OCI-LY1 (cell line): ENCODE measurements at regions not wholly inside any gene's neighbourhood (a gene's known extent, or its start where the extent isn't known, plus 50 kb on each side); places are given as distances from the start of the nearest gene placed in this dataset.

Experiments used
- H2AFZ ChIP-seq: fragments of 200-600 bp; sonication (generic), shearing (Covaris generic); 2 replicates; pipeline ENCODE4 v1.6.0; 2014; ENCODE audit warnings: antibody characterized with exemption, mild to moderate bottlenecking, low read length
- H3F3A ChIP-seq: fragments of 200-600 bp; sonication (generic), shearing (Covaris generic); 2 replicates; pipeline ENCODE4 v1.6.0; 2014; ENCODE audit warnings: mild to moderate bottlenecking, antibody characterized with exemption, low read length, moderate library complexity; ENCODE audit not compliant: insufficient read depth
- H3K27ac ChIP-seq: fragments of 200-600 bp; sonication (generic); 2 replicates; pipeline ENCODE4 v1.5.1; 2014; ENCODE audit warnings: low read length, mixed run types, mild to moderate bottlenecking, low read depth; ENCODE audit not compliant: poor library complexity, severe bottlenecking
- H3K27me3 ChIP-seq: fragments of 200-600 bp; sonication (generic); 2 replicates; pipeline ENCODE4 v1.6.0; 2014; ENCODE audit warnings: antibody characterized with exemption, mild to moderate bottlenecking, low read length, moderate library complexity; ENCODE audit not compliant: insufficient read depth
- H3K36me3 ChIP-seq: fragments of 200-600 bp; sonication (generic); 2 replicates; pipeline ENCODE4 v1.6.1; 2014; ENCODE audit warnings: mild to moderate bottlenecking, antibody characterized with exemption, low read length, moderate library complexity, mixed read lengths; ENCODE audit not compliant: insufficient read depth
- H3K4me1 ChIP-seq: fragments of 200-600 bp; sonication (generic); 2 replicates; pipeline ENCODE4 v1.5.1; 2014; ENCODE audit warnings: mild to moderate bottlenecking, low read length, moderate library complexity; ENCODE audit not compliant: insufficient read depth, severe bottlenecking
- H3K4me2 ChIP-seq: fragments of 200-600 bp; sonication (generic), shearing (Covaris generic); 2 replicates; pipeline ENCODE4 v1.6.1; 2014; ENCODE audit warnings: low read length
- H3K4me3 ChIP-seq: fragments of 200-600 bp; sonication (generic); 2 replicates; pipeline ENCODE4 v1.5.1; 2014; ENCODE audit warnings: low read length, low read depth, mild to moderate bottlenecking, mixed read lengths; ENCODE audit not compliant: poor library complexity, severe bottlenecking
- H3K79me2 ChIP-seq: fragments of 200-600 bp; shearing (Covaris generic); 2 replicates; pipeline ENCODE4 v1.6.1; 2016; ENCODE audit warnings: mixed run types, low read length, mixed read lengths; ENCODE audit not compliant: insufficient read depth
- H3K9ac ChIP-seq: fragments of 200-600 bp; sonication (generic), shearing (Covaris generic); 2 replicates; pipeline ENCODE4 v1.6.1; 2014; ENCODE audit warnings: mild to moderate bottlenecking, low read length, mixed read lengths
- H3K9me2 ChIP-seq: fragments of 200-600 bp; sonication (generic), shearing (Covaris generic); 2 replicates; pipeline ENCODE4 v1.6.1; 2014; ENCODE audit warnings: low read depth, mild to moderate bottlenecking, low read length, mixed read lengths
- H3K9me3 ChIP-seq: fragments of 200-600 bp; shearing (Covaris generic); 2 replicates; pipeline ENCODE4 v1.6.1; 2014; ENCODE audit warnings: low read length, mixed read lengths
- H4K20me1 ChIP-seq: fragments of 200-600 bp; sonication (generic), shearing (Covaris generic); 2 replicates; pipeline ENCODE4 v1.6.0; 2016; ENCODE audit warnings: mild to moderate bottlenecking, low read length; ENCODE audit not compliant: insufficient read depth
- CTCF ChIP-seq: fragments of 200-600 bp; sonication (generic), shearing (Covaris generic); IDR thresholded peaks from 2 replicates; pipeline ENCODE4 v1.5.1; 2017; ENCODE audit warnings: mild to moderate bottlenecking, antibody characterized with exemption, low read length, moderate library complexity, mixed read lengths
- EZH2 ChIP-seq: fragments of 200-600 bp; sonication (generic), shearing (Covaris generic); IDR thresholded peaks from 2 replicates; pipeline ENCODE4 v1.8.0; 2017; ENCODE audit warnings: borderline replicate concordance, mixed run types, mild to moderate bottlenecking, antibody characterized with exemption, low read length, moderate library complexity, mixed read lengths

DNA sequence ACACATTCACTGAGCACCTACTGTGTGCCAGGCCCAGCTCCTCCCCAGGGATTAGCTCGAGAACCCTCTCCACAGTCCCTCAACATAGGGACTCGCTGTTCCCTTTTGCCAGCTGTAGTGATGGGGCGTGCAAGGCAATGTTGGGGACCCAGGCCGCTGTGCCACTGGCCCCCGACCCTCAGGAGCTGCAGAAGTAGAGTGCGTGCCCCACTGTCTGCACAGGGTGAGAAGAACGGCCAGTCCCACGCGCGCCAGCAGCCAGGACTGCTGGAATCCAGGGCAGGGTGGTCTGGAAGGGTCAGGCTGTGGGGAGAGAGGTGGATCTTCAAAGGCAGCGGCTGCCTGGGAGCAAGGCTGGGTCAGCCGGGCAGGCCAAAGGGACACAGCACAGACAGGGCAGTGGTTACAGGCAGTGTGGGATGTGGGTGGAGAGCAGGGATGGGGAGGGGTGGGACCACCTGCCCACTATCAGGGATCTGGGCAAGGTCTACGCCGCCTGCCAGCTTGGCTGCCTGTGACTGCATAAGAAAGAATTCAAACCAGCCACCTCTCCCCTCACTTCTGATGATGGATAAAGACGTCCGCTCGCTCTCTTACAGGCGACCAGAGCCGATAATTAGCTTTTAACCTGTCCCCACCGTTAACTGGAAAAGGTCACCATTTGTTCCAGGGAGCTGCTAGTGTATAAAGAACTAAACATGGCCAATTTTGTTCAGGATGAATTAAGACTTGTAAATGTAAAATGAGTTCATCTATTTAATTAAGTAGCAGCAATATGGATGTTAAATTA, 86.7 kb upstream of the GSE1 start:
- no peaks in the 10 kb centered on the region; the same call in 1 of the 2 replicates for H3K27me3 ChIP-seq
- H3K9ac ChIP-seq: no peak overlapping the region
- peaks cover 22% of the 10 kb centered on the region for H3K4me1 ChIP-seq
- no peaks in the 10 kb centered on the region for H4K20me1 ChIP-seq
- no peaks in the 10 kb centered on the region for H3K79me2 ChIP-seq
- H3K9me3 ChIP-seq: no peaks in the 10 kb centered on the region
- H3K27ac ChIP-seq: no peak overlapping the region
- H3K4me3 ChIP-seq: no peak overlapping the region
- no peaks in the 10 kb centered on the region for H3K9me2 ChIP-seq
- H3K4me2 ChIP-seq: no peak overlapping the region
- no peaks in the 10 kb centered on the region for H3F3A ChIP-seq
- no peaks in the 10 kb centered on the region for H3K36me3 ChIP-seq
- TF ChIP-seq CTCF (no peak), EZH2 (no peak)
- H2AFZ ChIP-seq: no peak overlapping the region

- no peak overlapping the region for H3K9ac ChIP-seq
- no peaks in the 10 kb centered on the region for H4K20me1 ChIP-seq
- no peak overlapping the region for H3K4me3 ChIP-seq
- no peaks in the 10 kb centered on the region for H3K79me2 ChIP-seq
- no peaks in the 10 kb centered on the region for H3F3A ChIP-seq
- H3K36me3 ChIP-seq: no peaks in the 10 kb centered on the region
- no peak for TF ChIP-seq CTCF
- peaks cover 22% of the 10 kb centered on the region for H3K4me1 ChIP-seq
- no peak overlapping the region for H2AFZ ChIP-seq
- no peak overlapping the region for H3K27ac ChIP-seq
- H3K4me2 ChIP-seq: no peak overlapping the region
- H3K27me3 ChIP-seq: no peaks in the 10 kb centered on the region; the same call in 1 of the 2 replicates
- no peaks in the 10 kb centered on the region for H3K9me2 ChIP-seq
- H3K9me3 ChIP-seq: no peaks in the 10 kb centered on the region
Measured at GRCh38 chr16:85527042-85527766, 85.9 kb upstream of the GSE1 start.

- Histone ChIP-seq H3K27me3 (no peaks in the 10 kb centered on the region; the same call in 1 of the 2 replicates), H3F3A (no peaks in the 10 kb centered on the region), H3K4me2 (no peak overlapping the region), H2AFZ (no peak overlapping the region), H3K4me3 (no peak overlapping the region), H3K79me2 (no peaks in the 10 kb centered on the region), H3K27ac (no peak overlapping the region), H3K4me1 (peaks cover 22% of the 10 kb centered on the region), H4K20me1 (no peaks in the 10 kb centered on the region), H3K9me2 (no peaks in the 10 kb centered on the region), H3K9me3 (no peaks in the 10 kb centered on the region), H3K9ac (no peak overlapping the region), H3K36me3 (no peaks in the 10 kb centered on the region)
- TF ChIP-seq CTCF (no peak), EZH2 (no peak)
Measured at GRCh38 chr16:85527767-85528297, 85.3 kb upstream of the GSE1 start.
